HG03521 (cell line): ENCODE measurements at regions not wholly inside any gene's neighbourhood (a gene's known extent, or its start where the extent isn't known, plus 50 kb on each side); places are given as distances from the start of the nearest gene placed in this dataset.
"Not testable (repeated sequence)": the region's sequence is repeated elsewhere in the genome, so short reads cannot be mapped to it uniquely, and the experiment has no call there.

Source experiments
- ATAC-seq: cut with Tn5 transposase; IDR thresholded peaks from one replicate; pipeline ENCODE4 v1.9.1; 2021; ENCODE audit warnings: mild to moderate bottlenecking, moderate library complexity; ENCODE audit not compliant: unreplicated experiment

GRCh38 chr5:34436761-34437501, 219.2 kb upstream of the RAI14 start:
- ATAC-seq, result no peak

GRCh38 chr5:34439601-34440000, 216.5 kb upstream of the RAI14 start:
- no peak for ATAC-seq

- ATAC-seq, result not testable (repeated sequence)
Measured at GRCh38 chr5:34441767-34442166, 214.4 kb upstream of the RAI14 start.

DNA sequence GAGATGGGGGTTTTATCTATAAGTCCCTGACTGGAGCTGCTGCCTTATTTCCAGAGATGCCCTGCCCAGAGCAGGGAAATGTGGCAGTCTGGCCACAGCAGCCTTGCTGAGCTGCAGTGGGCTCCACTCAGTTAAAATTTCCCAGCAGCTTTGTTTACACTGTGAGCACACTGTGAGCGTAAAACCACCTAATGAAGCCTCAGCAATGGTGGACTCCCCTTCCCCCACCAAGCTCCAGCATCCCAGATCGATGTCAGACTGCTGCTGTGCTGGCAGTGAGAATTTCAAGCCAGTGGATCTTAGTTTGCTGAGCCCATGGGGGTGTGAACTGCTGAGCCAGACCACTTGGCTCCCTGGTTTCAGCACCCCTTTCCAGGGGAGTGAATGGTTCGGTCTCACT, 208.7 kb upstream of the RAI14 start:
- no peak for ATAC-seq

- no peak for ATAC-seq
Measured at GRCh38 chr5:34449639-34450038, 206.5 kb upstream of the RAI14 start.

- ATAC-seq, result no peak
Measured at GRCh38 chr5:34450338-34450737, 205.8 kb upstream of the RAI14 start.

GRCh38 chr5:34452170-34452828, 203.8 kb upstream of the RAI14 start:
- ATAC-seq, result no peak

DNA sequence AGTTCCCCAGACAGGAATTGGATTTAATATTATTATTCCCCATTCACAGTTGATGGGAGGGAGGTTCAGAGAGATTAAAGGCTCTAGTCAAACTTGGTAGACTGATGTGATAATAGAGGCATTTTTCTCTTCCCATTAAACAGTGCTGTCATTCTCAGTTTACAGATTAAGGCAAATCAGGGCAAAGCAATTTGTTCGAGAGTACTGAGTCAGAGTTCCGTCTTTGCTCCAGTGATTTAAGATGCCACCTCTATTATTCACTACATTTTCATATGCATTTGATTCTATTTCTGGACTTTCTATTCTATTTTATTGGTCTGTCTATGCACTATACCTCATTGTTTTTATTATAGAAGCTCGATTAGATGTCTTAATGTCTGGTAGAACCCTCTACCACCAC, 201.0 kb upstream of the RAI14 start:
- no peak for ATAC-seq

DNA sequence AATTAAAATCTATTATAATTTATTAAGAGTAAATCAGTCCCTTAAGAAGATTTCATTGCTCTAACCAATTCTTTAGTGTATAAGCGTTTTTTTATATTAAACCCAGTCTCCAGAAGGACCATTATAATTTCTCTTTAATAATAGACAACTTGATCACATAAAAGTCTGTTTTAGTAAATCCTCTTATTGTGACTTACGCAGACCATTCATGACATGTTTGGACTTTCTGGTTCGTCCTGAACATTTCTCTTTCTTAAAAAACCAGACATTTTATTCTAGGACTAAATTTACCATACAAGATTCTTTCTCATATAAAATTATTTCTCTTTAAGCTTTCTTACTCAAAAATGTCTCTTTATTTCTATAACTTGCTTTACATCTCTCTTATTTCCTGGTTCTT, 196.2 kb upstream of the RAI14 start:
- ATAC-seq, result no peak

DNA sequence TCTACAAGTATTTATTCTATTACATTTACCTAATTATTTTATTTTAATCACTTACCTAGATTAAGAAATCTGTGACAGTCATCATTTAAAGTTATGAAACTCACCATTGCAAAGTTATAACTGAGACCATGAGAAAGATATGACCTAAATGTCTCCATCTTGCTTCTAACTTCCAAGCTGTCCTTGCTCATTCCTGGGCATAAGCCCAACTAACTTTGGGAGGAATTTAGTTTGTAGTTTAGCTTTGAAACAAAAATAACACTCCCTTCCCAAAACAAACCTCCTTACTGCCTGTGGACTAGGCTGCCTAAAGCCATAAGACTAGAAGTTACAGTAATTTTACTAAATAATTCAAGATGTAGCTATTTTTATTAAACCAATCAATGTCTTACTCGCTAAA, 195.6 kb upstream of the RAI14 start:
- no peak for ATAC-seq

- ATAC-seq, result no peak
Measured at GRCh38 chr5:34464829-34465228, 191.3 kb upstream of the RAI14 start.

DNA sequence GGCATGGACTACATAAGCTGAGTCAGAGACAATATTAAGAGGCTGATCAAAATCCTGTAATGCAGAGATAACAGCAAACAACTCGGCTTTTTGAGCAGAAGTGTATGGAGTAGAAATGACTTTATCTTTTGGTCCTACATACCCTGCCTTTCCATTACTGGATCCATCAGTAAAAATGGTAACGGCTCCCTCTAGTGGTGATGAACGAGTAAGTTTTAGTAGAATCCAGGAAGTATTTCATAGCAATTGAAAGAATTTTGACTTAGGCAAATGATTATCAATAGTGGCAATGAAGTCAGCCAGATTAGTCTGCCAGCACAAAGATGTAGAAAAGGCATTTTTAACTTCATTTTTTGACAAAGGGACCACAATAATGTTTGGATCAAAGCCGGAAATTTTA, 190.8 kb upstream of the RAI14 start:
- not testable (repeated sequence) for ATAC-seq

DNA sequence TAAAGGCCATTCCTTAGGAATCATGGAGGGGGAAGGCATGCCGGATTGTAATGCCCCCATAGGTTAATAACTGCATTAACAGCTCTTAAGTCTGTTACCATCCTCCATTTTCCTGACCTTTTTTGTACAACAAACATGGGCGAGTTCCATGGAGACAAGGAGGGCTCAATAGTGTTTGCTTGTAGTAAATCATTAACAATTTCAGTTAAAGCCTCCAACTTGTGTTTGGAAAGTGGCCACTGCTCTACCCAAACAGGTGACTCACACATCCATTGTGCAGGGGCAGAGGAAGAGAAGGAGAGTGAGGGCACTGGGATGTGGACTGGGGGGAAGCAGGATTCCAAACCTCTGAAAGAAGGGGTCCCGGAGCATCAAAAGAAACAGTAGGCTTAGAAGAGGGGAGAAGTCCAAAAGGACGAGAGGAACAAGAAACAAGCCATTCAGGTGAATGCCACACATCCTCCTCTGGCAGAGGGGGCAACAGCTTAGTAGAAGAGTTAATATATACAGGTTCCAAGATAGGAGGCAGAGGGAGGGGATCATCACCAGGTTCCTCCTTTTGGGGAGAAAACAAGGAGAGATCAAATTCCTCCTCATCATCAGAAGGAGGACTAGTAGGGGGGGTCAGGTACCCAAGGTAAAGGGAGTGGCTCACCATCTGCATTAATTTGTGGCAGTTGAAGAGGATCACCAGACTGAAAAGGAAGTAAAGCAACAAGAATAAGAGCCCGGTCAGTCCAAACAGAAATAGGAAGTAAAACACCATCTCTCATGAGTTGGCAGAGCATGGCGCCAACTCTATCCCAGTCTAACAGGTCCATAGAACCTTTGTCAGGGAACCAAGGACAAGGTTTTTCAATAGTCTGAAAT, 189.4 kb upstream of the RAI14 start:
- not testable (repeated sequence) for ATAC-seq

GRCh38 chr5:34467436-34467835, 188.7 kb upstream of the RAI14 start:
- no peak for ATAC-seq

- ATAC-seq, result not testable (repeated sequence)
Measured at GRCh38 chr5:34467984-34468383, 188.1 kb upstream of the RAI14 start.

- ATAC-seq, result no peak
Measured at GRCh38 chr5:34469971-34470370, 186.2 kb upstream of the RAI14 start.

GRCh38 chr5:34474573-34475021, 181.5 kb upstream of the RAI14 start:
- no peak for ATAC-seq

DNA sequence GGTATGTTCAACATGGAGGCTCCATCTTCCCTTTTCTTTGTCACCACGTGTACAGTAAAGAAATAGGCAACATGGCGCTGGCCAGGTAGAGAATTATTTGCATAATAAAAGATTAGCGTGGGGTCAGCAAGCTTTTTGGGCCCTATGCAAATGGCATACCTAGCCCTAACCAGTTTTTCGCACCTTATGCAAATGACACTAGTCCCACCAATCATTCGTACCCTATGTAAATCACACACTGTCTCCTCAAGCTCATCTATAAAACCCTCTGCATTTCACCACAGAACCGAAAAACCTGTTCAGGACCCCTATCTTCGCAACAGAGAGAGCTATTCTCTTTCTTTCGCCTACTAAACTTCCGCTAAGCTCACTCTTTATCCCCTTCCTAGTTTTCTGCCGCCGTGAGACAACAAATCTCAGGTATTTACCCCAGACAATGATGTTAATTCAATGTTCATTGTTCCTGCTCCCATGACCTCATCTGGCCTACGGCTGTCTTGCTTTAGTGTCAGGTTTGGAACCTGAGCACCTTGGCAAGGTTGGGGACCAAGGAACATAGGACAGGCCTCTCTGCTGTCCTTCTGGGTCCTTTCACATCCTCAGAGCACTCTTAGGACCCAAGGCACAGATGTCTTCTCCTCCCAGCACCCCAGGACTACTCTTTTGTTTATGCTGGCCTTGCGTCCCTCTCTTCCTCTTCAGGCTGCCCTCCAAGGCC, 180.7 kb upstream of the RAI14 start:
- no peak for ATAC-seq

GRCh38 chr5:34476941-34477565, 179.1 kb upstream of the RAI14 start:
- ATAC-seq, result no peak

DNA sequence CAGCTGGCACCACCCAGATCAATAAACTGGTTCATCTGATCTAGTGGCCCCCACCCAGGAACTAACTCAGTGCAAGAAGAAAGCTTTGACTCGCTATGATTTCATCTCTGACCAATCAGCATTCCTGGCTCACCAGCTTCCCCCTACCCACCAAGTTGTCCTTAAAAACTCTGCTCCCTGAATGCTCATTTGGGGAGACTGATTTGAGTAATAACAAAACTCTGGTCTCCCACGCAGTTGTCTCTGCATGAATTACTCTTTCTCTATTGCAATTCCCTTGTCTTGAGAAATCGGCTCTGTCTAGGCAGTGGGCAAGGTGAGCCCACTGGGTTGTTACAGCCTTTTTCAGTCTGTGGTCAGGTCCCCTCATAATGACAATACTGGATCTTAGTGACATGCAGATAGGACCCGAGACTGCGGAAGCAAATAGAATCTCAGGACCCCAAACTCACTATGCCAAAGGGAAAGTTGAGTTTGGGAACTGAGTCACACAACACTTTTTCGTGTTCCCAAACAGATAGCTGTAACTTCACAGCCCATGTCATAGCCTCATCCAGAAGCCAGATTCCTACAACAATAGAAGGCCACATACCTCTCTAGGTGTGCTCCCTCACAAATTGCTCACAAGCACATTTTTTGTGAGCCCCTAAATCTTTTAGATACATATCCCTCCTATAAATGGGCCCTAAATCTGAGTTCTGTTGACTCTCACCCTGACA, 175.2 kb upstream of the RAI14 start:
- no peak for ATAC-seq
